GM19043 (cell line): ENCODE measurements at regions not wholly inside any gene's neighbourhood (a gene's known extent, or its start where the extent isn't known, plus 50 kb on each side); places are given as distances from the start of the nearest gene placed in this dataset.

Source experiments
- ATAC-seq: cut with Tn5 transposase; IDR thresholded peaks from one replicate; pipeline ENCODE4 v1.9.1; 2021; ENCODE audit warnings: low read depth; ENCODE audit not compliant: unreplicated experiment

DNA sequence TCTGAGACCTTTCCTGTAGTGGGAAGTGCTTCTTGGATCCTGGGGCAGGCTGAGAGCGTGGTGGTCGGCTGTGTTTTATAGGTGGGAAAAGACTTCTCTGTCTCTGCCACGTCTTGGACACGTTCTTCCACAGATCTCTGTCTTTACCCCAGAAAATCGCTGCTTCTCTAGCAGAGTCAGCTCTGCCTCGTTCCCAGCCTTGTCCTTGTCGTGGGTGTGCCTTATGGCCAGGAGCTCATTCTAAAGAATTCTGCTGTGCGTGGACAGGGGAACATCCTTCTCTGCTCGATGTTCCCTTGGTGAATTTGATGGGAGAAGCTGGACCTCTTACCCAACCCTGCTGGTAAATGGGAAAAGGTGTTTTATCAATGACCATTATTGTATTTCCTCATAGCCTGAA, 433.1 kb upstream of the C2CD4B start:
- ATAC-seq, result no peak

DNA sequence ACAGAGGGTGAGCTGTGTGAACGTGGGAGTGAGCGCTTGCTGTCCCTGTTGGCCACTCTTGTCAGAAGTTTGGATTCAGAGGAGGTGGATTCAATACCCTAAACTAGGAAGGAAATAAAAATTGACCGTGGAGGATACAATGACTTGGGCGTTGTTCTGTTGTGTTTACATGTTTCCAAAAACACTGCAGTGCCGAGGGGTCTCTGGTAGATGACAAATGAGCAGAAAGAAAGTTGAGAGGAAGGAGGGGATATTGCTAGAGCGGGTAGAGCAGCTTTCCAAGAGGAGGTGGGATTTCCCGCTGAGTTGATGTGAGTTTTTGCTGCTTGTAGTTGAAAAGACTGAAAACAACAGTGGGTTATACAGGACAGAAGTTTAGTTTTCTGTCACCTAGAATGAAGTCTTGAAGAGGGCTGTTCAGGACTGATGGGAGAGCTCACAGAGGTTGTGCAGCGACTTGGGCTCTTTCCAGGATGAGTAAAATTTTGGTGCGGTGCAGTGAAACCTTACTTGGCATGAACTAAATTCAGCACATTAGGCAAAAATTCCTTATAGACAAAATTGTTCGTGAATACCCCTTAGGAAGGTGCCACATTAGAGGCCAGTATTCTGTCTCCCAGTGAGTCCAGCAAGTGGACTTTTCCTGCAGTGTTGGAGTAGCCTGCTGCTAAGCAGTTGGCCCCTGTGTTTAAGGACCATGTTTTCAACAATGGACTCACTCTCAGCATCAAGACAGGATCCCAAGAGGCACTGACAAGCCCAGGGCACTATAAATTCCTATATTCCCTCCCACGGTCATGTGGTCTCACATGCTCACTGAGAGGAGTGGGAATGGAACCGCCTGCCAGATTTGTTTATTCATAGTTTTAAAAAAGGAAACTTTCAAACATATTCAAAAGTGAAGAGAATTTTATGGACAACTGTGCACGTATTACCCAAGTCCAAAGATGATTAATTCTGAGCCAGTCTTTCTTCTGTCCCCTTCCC, 435.0 kb upstream of the C2CD4B start:
- ATAC-seq, result no peak

DNA sequence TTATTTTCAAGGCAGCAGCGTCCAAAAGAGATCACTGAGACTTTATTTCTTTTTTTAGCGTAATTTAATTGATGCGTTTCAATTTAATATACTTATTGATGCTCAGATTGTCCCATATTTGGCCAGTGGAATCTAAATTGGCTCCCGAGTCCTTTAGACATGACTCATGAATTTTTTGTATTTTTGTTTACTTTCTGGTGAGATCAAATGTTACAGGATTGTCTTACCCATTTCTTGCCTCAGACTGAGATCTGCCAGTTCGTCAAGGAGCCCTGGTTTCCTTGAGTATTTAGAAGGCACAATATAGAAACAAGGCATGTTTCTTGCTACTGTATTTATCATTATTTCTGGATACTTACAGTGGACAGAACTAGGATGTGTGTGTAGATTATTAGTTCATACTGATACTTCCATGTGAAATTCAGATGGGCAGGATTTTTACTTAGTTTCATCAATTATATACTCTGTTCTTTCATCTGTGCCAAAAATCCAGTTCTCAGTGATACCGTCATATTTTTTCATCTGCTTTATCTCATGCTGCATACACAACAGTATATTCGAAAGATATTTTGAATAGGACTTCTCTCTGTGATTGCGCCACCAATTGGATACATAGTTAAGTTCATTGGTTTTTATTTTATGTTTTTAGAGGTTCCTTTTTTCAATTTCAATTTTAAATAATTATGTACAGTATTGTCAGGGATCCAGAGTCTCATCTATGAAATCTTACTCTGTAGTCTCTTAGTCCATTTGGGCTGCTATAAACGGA, 436.9 kb upstream of the C2CD4B start:
- no peak for ATAC-seq

DNA sequence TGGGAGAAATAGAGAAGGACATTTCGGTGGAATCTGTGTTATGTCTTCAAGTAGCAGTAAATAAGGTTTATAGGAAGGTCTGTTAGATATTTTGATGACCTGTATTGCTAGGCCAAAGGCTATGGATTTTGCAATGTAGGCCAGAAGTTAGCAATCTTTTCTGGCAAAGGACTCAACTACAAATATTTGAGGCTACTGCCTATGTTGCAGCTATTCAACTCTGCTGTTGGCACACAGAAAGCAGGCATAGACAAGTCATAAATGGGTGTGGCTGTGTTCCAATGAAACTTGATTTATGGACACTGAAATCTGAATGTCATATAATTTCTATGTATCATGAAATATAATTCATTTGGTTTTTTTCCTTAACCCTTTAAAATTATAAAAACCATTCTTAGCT, 438.7 kb upstream of the C2CD4B start:
- ATAC-seq, result no peak

DNA sequence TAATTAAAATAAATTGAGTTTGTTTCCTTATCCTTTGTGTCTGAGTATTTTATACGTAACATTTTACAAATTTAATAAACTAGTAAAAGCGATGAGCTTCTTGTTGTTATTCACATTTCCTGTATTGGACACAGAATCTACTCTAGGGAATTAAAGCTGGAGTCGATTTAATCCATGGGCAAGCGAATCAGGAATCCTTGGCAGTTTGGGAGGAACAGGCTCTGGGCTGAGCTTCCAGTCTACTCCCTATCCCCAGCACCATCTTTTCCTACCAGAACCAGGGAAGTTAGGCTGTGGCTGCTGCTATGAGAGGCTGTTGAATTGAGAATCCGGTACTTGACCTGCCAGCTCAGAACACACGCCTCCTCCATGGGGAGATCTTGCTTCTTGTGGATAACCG, 437.3 kb upstream of the TPM1 start:
- ATAC-seq, result no peak

DNA sequence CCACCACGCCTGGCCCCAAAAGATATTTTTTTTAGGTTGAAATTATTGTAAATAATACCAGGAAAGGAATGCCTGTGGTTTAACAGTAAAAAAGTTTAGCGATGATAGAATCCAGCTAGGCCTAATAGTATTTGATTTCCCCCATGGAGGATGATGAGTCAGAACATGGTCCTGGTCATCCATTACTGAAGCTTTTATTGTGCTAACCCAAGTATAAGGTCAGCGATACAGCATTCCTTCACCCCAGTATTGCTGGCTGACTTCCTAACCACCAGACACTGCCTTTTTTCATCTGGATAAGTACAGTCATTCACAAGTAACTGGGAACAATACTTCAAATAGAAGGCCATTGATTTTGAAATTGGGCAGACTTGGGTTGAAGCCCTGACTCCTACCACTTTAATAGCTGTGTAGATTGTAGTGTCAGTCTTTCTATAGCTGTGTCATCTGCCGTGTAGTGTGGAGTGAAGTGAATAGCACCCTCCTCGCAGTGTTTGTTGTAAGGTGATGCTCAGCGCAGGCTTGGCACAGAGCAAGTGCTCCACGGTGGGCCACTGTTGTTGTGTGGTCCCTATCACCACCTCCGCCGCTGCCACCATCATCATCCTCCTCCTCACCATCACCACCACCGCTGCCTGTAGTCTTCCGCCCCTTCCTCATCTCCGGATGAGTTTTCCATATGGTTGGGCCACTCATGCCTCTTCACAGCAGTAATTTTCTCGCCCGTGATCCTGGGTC, 436.0 kb upstream of the TPM1 start:
- no peak for ATAC-seq

DNA sequence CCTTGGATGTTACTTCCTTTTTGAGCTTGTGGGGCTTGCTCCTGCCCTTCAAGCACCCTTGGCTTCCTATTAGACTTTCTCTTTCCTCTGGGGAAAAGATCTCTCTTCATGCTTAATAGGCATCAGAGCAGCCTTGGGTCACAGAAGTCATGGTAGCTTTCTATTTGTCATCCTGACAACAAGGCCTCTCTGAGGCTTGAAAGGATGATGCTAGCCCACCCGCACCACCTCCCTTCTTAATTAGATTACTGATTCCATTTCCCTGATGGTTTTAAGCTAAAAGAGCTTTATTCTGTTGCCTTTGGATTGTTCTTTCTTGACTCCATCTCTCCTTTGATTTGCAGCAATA, 435.5 kb upstream of the TPM1 start:
- no peak for ATAC-seq

DNA sequence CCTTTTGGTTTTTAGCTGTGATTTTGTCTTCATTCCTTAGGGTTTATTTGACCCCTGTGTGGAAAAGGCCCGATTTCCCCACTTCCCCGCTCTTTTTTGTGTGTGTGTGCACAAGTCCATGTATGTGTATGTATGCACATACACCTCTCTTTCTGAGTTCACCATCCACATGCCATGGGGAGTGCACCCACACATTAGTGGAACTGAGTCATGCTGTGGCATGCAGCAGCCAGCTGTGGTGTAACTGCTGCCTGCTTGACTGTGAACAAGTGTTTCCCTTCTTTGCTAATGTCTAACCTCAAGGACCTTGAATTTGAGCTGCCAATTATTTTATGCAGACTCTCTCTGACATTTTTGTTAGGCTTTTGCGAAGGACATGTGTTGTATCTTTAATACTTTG, 434.9 kb upstream of the TPM1 start:
- no peak for ATAC-seq

DNA sequence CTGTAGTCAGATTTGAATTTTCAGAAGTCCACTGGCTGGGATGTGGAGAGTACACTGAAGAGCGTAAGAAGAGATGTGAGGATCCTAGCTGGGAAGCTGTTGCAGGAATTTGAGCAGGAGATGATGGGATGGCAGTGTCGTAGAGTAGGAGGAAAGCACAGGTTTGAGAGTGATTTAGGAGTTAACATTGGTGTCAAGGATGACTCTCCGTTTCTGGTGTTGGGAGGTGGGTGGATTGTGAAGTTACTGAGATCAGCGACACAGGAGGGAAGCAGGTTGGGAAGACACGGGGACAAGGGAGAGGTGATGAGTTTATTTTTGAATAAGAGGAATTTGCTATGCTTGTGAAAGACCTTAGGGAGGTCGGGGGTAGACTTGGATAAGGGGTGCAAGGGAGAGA, 434.2 kb upstream of the TPM1 start:
- no peak for ATAC-seq

DNA sequence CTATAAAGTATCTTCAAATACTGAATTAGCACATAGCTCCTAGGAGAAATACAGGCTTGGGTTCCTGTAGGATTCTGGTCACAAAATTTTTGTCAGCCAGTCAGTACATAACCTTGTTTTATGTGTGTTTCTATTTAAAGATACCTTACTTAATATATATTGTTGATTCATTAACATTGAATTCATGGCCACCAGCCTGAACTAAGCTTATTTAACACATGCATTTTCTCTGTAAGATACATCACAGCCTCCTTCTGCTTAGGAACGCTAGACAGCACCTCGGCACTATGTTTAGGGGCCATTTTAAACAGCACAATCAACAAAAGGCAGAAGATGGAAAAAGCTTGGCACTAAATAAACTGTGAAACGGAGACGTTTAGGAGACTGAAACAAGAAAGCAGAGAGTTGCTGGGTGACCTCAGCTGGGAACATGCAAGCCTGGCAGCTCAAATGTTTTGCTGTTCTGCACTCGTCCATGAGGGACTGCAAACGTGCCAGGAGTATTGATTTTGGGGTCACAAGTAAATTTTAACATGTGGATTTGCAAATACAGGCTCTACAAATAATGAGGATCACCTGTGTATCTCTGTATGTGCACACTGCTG, 432.2 kb upstream of the TPM1 start:
- ATAC-seq, result no peak

DNA sequence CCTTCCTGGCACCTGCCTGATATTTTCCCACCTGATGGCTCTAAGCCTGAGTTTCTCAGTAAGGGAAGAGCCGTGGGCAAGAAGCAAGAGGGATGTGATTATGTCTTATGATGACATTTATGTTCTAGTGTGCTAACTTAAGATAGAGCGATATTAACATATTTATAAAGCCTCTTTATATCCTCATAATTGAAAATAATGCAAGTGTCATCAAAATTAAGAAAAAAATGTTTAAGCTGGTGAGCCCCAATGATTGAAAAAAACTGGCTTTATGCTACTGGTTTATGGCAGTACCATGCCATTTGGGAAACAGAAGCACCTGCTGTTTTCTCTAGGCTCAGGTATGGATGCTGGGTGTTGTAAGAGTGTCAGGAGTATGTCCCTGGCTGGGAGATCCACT, 431.5 kb upstream of the TPM1 start:
- ATAC-seq, result no peak

DNA sequence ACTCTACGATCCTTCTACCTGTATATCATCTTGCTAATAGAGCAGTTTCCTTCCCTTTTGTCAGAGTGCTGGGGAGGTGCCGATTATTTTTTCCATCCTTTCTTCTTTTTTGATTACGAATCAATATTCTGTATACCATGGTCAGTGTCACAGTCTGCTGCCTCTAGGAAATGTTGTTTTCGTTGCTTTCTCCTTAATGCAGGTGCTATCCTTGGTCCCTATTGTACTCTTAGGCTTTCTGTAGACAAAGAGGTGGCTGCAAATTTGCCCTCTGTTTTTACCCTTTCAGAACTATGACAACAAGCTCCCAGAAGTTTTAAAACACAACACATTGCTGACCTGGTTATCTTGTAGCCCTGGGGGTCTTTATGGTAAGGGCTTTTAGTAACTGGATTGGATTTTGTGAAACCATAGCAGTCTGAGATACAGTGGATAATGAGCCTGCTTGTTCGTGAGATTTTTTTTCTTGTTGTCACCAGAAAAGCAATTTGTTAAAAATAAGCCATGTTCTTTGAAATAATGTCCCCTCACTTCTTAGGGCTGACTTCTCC, 430.3 kb upstream of the TPM1 start:
- ATAC-seq, result no peak

DNA sequence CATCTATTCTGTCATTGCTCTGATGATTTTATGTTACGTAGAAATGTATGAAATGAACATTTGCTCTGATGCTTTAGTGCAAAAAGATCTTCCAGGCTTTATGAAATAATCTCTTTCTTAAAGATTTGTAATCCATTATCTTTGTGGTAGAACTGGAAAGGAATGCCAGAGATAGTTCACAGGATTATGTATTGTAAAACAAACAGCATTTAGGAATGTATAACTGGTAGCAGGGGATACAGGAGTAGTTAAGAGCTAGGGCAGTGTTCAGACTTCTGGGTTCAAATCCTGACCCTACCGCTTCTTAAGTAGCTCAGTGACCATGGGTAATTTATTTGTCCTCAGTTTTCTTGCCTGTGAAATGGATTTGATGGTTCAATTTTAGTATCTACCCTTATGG, 429.8 kb upstream of the TPM1 start:
- ATAC-seq, result no peak

DNA sequence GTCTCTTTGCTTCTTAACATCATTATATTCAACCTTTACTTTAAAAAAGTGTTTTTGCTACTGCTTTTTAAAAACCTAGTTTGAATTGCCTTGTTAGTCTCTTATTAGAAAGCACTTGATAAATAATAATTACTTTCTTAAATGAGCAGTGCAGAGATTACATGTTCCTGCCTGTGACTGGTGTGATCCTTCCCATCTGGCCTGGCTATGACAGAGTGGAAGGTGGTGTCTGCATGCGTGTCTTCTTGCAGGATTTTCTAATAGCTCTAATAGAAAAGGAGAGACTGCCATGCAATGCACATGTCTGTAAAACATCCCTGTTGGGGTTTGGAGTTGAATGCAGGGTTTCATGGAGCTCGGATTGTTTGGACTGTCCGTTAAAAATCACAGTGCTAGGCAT, 425.8 kb upstream of the TPM1 start:
- no peak for ATAC-seq

DNA sequence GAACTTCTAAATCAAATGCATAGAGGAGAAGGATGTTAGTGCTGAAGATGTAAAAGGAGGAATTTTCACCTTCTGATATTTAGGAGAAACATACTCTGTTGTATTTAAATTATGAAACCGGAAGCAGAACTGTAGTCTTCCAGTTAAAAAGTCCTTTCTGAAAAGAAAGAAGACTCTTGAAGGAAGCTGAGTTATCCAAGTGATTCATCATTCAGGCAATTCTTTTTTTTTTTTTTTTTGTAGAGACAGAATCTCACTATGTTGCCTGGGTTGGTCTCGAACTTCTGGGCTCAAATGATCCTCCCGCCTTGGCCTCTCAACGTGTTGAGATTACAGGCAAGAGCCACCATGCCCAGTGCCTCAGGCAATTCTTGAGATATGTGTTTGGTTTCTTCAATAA, 424.8 kb upstream of the TPM1 start:
- no peak for ATAC-seq

DNA sequence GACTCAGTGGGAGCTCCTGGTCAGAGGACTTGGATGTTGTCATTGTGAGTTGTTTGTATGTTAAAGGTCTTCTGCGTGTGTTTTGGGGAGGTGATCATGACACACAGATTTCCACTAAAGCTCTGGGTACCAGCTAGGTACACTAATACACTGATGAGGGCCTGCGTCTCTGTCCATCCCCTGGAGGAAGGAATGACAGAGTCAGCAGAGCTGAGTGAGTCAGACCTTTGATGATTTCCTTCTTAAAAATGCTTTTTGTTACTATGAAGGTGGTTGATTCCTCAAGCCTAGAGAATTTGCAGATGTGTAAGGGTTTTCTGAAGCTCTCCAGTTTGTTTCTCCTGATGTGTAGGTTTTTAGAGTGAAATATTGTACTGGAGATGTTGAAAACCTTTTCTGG, 424.1 kb upstream of the TPM1 start:
- no peak for ATAC-seq

DNA sequence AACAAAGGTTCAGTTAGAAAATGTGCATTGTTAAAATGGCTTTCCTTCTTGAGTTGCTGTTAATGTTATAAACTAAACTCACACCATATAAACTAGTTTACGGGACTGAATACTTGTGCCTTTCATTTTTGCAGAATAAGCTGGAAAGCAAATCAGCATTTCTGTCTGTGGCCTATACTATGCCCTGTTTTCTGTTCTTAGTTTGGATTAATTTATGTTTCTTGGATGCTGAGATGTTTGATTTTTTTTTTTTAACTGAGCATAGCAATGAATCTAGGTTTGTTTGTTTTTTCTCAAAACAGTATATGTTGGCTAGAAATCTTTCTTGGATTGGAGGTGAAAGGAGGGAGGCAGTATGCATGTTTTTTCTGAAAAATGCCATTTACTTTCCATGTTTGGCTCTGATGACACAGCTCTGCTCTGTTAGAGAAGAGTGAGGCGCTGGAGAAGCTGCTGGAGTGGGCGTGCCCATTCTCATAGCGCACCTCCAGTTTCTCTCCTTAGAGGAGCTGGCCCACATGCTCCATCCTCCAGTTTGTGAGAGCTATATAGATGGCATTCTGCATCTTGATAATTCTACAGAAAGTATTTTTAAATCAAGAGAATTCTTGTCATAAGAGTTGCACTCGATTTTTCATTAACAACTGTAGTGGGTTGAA, 423.6 kb upstream of the TPM1 start:
- no peak for ATAC-seq

DNA sequence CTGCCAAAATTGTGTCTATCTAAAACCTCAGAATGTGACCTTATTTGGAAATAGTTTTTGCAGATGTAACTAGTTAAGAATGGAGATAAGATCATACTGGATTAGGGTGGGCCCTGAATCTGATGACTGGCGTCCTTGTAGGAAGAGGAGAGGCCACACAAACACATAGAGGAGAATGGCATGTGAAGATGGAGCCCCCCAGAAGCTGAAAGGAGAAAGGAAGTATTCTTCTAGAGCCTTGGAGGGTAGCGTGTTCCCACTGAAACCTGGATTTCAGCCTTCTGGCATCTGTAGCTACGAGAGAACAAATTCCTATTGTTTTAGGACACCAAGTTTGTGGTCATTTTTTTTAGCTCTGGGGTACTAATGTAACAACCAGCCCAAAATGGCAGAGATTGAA, 423.0 kb upstream of the TPM1 start:
- no peak for ATAC-seq

DNA sequence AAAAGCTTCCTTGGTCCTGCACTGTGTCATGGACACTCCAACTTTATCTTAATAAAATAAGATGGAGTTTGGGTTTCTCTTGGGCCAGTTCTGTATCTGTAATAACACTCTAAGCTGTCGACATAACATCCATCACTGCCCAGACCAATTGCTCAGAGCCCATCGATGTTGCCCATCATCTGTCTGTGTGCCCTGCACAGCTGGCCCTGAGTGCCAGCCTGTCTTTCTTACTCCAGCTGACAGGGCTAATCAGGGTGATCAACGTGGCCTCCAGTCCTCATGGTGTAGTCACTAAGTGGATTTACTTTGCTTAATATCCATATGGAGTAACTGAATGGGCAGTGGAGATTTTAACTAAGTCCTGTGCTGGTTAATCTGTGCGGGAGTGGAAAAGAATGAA, 419.8 kb upstream of the TPM1 start:
- ATAC-seq, result no peak
